IPS-20b (cell line): ENCODE measurements at regions not wholly inside any gene's neighbourhood (a gene's known extent, or its start where the extent isn't known, plus 50 kb on each side); places are given as distances from the start of the nearest gene placed in this dataset.

ENCODE experiments used
- H3K27ac ChIP-seq: one replicate; pipeline ENCODE4 v1.5.1; 2013; ENCODE audit warnings: low read length
- H3K27me3 ChIP-seq: 2 replicates; pipeline ENCODE4 v1.6.1; 2013; ENCODE audit warnings: mild to moderate bottlenecking, low read length, inconsistent platforms; ENCODE audit not compliant: insufficient read depth
- H3K36me3 ChIP-seq: 2 replicates; pipeline ENCODE4 v1.6.1; 2013; ENCODE audit warnings: low read depth, mild to moderate bottlenecking, inconsistent platforms, low read length, moderate library complexity; ENCODE audit not compliant: insufficient read depth
- H3K4me1 ChIP-seq: 2 replicates; pipeline ENCODE4 v1.6.1; 2013; ENCODE audit warnings: mild to moderate bottlenecking, control low read depth, inconsistent platforms, low read length, moderate library complexity; ENCODE audit not compliant: insufficient read depth
- H3K4me3 ChIP-seq: 2 replicates; pipeline ENCODE4 v1.5.1; 2013; ENCODE audit warnings: mild to moderate bottlenecking, low read length, inconsistent platforms
- H3K9ac ChIP-seq: 2 replicates; pipeline ENCODE4 v1.6.1; 2013; ENCODE audit warnings: low read depth, mild to moderate bottlenecking, inconsistent platforms, low read length, moderate library complexity
- H3K9me3 ChIP-seq: 2 replicates; pipeline ENCODE4 v1.6.1; 2013; ENCODE audit warnings: mild to moderate bottlenecking, low read depth, low read length, inconsistent platforms; ENCODE audit not compliant: insufficient read depth

GRCh38 chr5:29239606-29240005, 1953.9 kb upstream of the CDH6 start:
- Histone ChIP-seq H3K4me3 (no peak overlapping the region), H3K9ac (no peak overlapping the region), H3K4me1 (peaks cover 14% of the 10 kb centered on the region; the same call in 1 of the 2 replicates), H3K27ac (no peak overlapping the region), H3K36me3 (no peaks in the 10 kb centered on the region), H3K9me3 (no peaks in the 10 kb centered on the region), H3K27me3 (no peaks in the 10 kb centered on the region)

- Histone ChIP-seq H3K4me3 (no peak overlapping the region), H3K4me1 (peaks cover 14% of the 10 kb centered on the region; the same call in 1 of the 2 replicates), H3K36me3 (no peaks in the 10 kb centered on the region), H3K27ac (no peak overlapping the region), H3K9ac (no peak overlapping the region), H3K9me3 (no peaks in the 10 kb centered on the region), H3K27me3 (no peaks in the 10 kb centered on the region)
Observed at GRCh38 chr5:29238115-29238514, 1955.4 kb upstream of the CDH6 start.

GRCh38 chr5:29231154-29231553, 1962.3 kb upstream of the CDH6 start:
- no peaks in the 10 kb centered on the region for H3K36me3 ChIP-seq
- no peak overlapping the region for H3K9ac ChIP-seq
- no peaks in the 10 kb centered on the region for H3K27me3 ChIP-seq
- H3K27ac ChIP-seq = no peak overlapping the region
- no peaks in the 10 kb centered on the region for H3K4me1 ChIP-seq
- H3K4me3 ChIP-seq = no peak overlapping the region
- H3K9me3 ChIP-seq = no peaks in the 10 kb centered on the region

- Histone ChIP-seq H3K27ac (no peak overlapping the region), H3K27me3 (no peaks in the 10 kb centered on the region), H3K9me3 (no peaks in the 10 kb centered on the region)
Observed at GRCh38 chr5:29230591-29230990, 1962.9 kb upstream of the CDH6 start.

GRCh38 chr5:29229461-29229860, 1964.0 kb upstream of the CDH6 start:
- H3K4me3 ChIP-seq = no peak overlapping the region
- H3K27ac ChIP-seq = no peak overlapping the region
- no peak overlapping the region for H3K9ac ChIP-seq
- no peaks in the 10 kb centered on the region for H3K4me1 ChIP-seq
- H3K36me3 ChIP-seq = no peaks in the 10 kb centered on the region
- H3K9me3 ChIP-seq = no peaks in the 10 kb centered on the region
- no peaks in the 10 kb centered on the region for H3K27me3 ChIP-seq

More at GRCh38 chr5:29230591-29230990, 1962.9 kb upstream of the CDH6 start:
- Histone ChIP-seq H3K4me1 (no peaks in the 10 kb centered on the region), H3K36me3 (no peaks in the 10 kb centered on the region), H3K4me3 (no peak overlapping the region), H3K9ac (no peak overlapping the region)

GRCh38 chr5:29218138-29218537, 1975.3 kb upstream of the CDH6 start:
- Histone ChIP-seq H3K9me3 (no peaks in the 10 kb centered on the region), H3K4me1 (peaks cover 3% of the 10 kb centered on the region; the same call in 1 of the 2 replicates), H3K4me3 (no peak overlapping the region), H3K36me3 (no peaks in the 10 kb centered on the region), H3K9ac (no peak overlapping the region), H3K27me3 (no peaks in the 10 kb centered on the region), H3K27ac (no peak overlapping the region)

GRCh38 chr5:29214839-29215238, 1978.6 kb upstream of the CDH6 start:
- Histone ChIP-seq H3K27ac (no peak overlapping the region), H3K27me3 (no peaks in the 10 kb centered on the region), H3K9me3 (no peaks in the 10 kb centered on the region), H3K4me3 (no peak overlapping the region), H3K36me3 (no peaks in the 10 kb centered on the region), H3K9ac (no peak overlapping the region), H3K4me1 (peaks cover 6% of the 10 kb centered on the region; the same call in 1 of the 2 replicates)

GRCh38 chr5:29213475-29213874, 1980.0 kb upstream of the CDH6 start:
- no peak overlapping the region for H3K27ac ChIP-seq

GRCh38 chr5:29208024-29208423, 1985.5 kb upstream of the CDH6 start:
- H3K27me3 ChIP-seq = no peaks in the 10 kb centered on the region
- H3K36me3 ChIP-seq = no peaks in the 10 kb centered on the region
- H3K4me3 ChIP-seq = no peak overlapping the region
- no peak overlapping the region for H3K27ac ChIP-seq
- H3K4me1 ChIP-seq = peaks cover 3% of the 10 kb centered on the region; the same call in 1 of the 2 replicates
- H3K9ac ChIP-seq = no peak overlapping the region
- H3K9me3 ChIP-seq = no peaks in the 10 kb centered on the region

More at GRCh38 chr5:29213475-29213874, 1980.0 kb upstream of the CDH6 start:
- no peaks in the 10 kb centered on the region for H3K27me3 ChIP-seq
- H3K9ac ChIP-seq = no peak overlapping the region
- H3K4me3 ChIP-seq = no peak overlapping the region
- no peaks in the 10 kb centered on the region for H3K36me3 ChIP-seq
- H3K4me1 ChIP-seq = peaks cover 6% of the 10 kb centered on the region; the same call in 1 of the 2 replicates
- no peaks in the 10 kb centered on the region for H3K9me3 ChIP-seq

- H3K9ac ChIP-seq = no peak overlapping the region
- H3K9me3 ChIP-seq = no peaks in the 10 kb centered on the region
- no peaks in the 10 kb centered on the region for H3K4me1 ChIP-seq
- H3K27ac ChIP-seq = no peak overlapping the region
- H3K4me3 ChIP-seq = no peak overlapping the region
- no peaks in the 10 kb centered on the region for H3K27me3 ChIP-seq
- H3K36me3 ChIP-seq = no peaks in the 10 kb centered on the region
Observed at GRCh38 chr5:29203049-29203448, 1990.4 kb upstream of the CDH6 start.

- no peaks in the 10 kb centered on the region for H3K9me3 ChIP-seq
- no peaks in the 10 kb centered on the region for H3K27me3 ChIP-seq
- no peak overlapping the region for H3K27ac ChIP-seq
- peaks cover 8% of the 10 kb centered on the region; the same call in 1 of the 2 replicates for H3K4me1 ChIP-seq
- no peak overlapping the region for H3K4me3 ChIP-seq
- no peaks in the 10 kb centered on the region for H3K36me3 ChIP-seq
- H3K9ac ChIP-seq = no peak overlapping the region
Observed at GRCh38 chr5:29197631-29198454, 1995.6 kb upstream of the CDH6 start.

GRCh38 chr5:29193972-29194371, 1999.5 kb upstream of the CDH6 start:
- H3K36me3 ChIP-seq = no peaks in the 10 kb centered on the region
- H3K4me1 ChIP-seq = peaks cover 8% of the 10 kb centered on the region; the same call in 1 of the 2 replicates
- H3K9me3 ChIP-seq = no peaks in the 10 kb centered on the region
- no peak overlapping the region for H3K4me3 ChIP-seq
- no peak overlapping the region for H3K27ac ChIP-seq
- no peaks in the 10 kb centered on the region for H3K27me3 ChIP-seq
- no peak overlapping the region for H3K9ac ChIP-seq
